Choroid plexus epithelial cell (primary cell): ENCODE measurements at regions not wholly inside any gene's neighbourhood (a gene's known extent, or its start where the extent isn't known, plus 50 kb on each side); places are given as distances from the start of the nearest gene placed in this dataset.
A peak's percentile ranks its signal among the peaks of the same experiment; 100 is the strongest.

Experiments
- DNase-seq: peaks from one replicate; pipeline ENCODE4 v3.0.0-alpha.2; 2010; ENCODE audit warnings: low read depth
- H3K4me3 ChIP-seq: 2 replicates; pipeline ENCODE4 v1.5.1; 2011; ENCODE audit warnings: low read depth, mild to moderate bottlenecking, control low read depth, low read length, moderate library complexity
- CTCF ChIP-seq: conservative IDR thresholded peaks from 2 replicates; pipeline ENCODE4 v1.5.1; 2011; ENCODE audit warnings: low read depth, mild to moderate bottlenecking, control low read depth, inconsistent platforms, low read length, moderate library complexity

DNA sequence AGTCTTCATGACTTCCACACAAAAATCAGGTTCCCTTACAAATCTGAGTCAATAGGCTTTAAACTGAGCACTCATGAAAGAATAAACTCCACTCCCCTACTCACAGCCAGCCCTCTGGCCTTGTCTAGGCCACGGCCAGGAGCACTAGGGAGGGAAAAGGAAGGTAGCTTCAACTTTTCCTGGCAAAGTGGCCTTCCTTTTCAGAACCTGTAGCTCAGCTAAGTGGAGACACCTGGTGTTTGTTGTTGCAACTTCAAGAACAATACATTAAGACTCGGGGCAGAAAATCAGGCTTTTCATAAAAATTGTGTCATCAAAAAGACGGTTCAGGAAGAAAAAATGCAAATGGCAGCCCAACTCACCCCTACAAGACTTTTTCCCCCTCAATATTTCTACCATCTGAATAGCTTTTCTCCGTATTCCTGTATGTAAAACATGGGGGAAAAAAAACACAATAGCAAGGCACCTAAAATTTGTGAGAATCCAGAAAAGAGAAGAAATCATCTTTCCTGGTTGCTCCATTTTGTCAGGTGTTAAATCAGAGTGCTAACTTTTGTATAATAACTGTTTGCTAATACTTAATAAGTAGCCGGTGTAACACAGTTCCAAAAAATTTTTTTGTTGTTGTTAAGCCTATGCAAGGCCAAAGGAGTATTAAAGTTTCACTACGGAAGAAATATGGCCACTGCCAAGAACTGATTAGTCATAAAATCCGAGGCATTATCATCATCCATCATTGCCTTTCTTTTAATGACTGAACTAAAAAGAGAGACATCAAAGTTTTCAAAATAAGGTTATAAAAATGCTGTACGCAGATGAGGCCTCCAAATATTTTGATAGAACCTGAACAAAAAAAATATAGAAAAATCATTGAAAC lies 66.2 kb upstream of the ARID5B start:
- peak; percentile 67 for TF ChIP-seq CTCF
- H3K4me3 ChIP-seq = no peak overlapping the region
- DNase-seq = peak; percentile 91

GRCh38 chr10:61835946-61836887 lies 65.3 kb upstream of the ARID5B start:
- peak; percentile 71 for DNase-seq
- TF ChIP-seq CTCF = no peak
- no peak overlapping the region for H3K4me3 ChIP-seq

DNA sequence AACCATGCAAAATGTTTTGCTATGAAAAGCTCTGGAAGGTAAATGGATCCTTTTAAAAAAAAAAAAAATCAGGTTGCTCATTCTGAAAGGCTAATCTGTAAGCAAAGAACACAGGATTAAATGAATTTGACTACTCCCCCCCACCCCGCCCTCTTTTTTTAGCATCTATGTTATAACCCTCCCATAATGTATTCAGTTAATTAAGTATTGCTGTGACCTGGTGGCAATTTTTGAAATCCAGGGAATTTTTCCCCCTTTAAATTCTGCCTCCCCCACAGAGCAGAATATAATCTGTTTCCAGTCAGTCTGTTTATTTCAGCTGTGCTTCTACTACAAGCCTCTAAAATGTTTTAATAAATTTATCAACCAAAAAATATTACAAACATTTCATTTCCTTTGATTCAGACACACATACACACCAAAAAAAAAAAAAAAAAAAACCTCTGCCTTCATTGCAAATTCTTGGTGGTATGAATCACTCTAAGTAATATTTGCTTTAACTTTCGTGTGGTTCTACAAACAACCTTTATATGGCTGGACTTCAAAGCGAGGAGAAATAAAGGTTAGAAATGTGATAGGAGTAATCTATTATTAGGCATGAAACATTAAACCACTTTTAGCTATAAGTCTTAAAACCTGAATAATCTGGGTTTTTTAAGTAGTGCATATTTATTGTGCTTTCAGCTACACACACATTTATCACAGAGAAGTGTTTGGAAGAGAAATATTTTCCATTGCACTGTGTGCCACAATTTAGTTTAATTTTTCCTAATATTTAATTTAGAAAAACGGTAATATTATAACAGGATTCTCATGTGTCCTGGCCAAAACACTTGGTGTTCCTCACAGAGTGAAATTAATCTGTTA lies 64.4 kb upstream of the ARID5B start:
- TF ChIP-seq CTCF = no peak
- H3K4me3 ChIP-seq = no peak overlapping the region
- DNase-seq = peak; percentile 84

- peak; percentile 43 for DNase-seq
- H3K4me3 ChIP-seq = no peak overlapping the region
- TF ChIP-seq CTCF = no peak
Observed at GRCh38 chr10:61837755-61838171, 63.7 kb upstream of the ARID5B start.

- TF ChIP-seq CTCF = no peak
- no peak overlapping the region for H3K4me3 ChIP-seq
- DNase-seq = no peak
Observed at GRCh38 chr10:61839916-61840315, 61.6 kb upstream of the ARID5B start.

DNA sequence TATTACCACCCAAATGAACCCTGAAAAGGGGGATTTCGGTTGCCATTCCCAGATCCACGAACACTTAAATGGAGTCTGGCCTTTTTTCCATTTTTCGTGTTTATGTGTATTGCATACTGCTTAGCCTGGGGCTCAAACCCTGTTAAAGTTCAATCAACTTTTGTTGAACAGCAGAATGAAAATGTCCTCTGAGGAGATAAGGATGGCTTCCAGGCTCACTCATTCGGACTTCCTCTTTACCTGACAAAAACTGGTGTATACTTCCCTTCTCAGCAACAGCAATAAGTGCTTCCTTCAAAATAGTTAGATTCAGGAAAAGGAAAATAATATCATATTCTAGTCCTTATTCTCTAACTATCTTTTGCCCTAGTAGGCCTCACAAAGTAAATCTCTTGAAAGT lies 61.1 kb upstream of the ARID5B start:
- H3K4me3 ChIP-seq = no peak overlapping the region
- no peak for DNase-seq
- TF ChIP-seq CTCF = no peak
